Endothelial cell (in vitro differentiated cells): ENCODE measurements at regions not wholly inside any gene's neighbourhood (a gene's known extent, or its start where the extent isn't known, plus 50 kb on each side); places are given as distances from the start of the nearest gene placed in this dataset.
"Not testable (repeated sequence)": the region's sequence is repeated elsewhere in the genome, so short reads cannot be mapped to it uniquely, and the experiment has no call there.

Source experiments
- DNase-seq: peaks from one replicate; pipeline ENCODE4 v3.0.0; 2021; ENCODE audit warnings: low spot score
- H3K27ac Mint-ChIP-seq: one replicate; pipeline ENCODE4 v1.8.0; 2021; ENCODE audit warnings: mixed read lengths, inconsistent platforms; ENCODE audit not compliant: unreplicated experiment
- H3K27me3 Mint-ChIP-seq: one replicate; pipeline ENCODE4 v1.8.0; 2021; ENCODE audit warnings: mild to moderate bottlenecking, moderate library complexity, mixed read lengths, inconsistent platforms; ENCODE audit not compliant: unreplicated experiment
- H3K36me3 Mint-ChIP-seq: one replicate; pipeline ENCODE4 v1.8.0; 2021; ENCODE audit warnings: mild to moderate bottlenecking, low read depth, mixed read lengths, inconsistent platforms; ENCODE audit not compliant: unreplicated experiment
- H3K4me1 Mint-ChIP-seq: one replicate; pipeline ENCODE4 v1.8.0; 2021; ENCODE audit warnings: mild to moderate bottlenecking, mixed read lengths, inconsistent platforms; ENCODE audit not compliant: unreplicated experiment
- H3K4me3 Mint-ChIP-seq: one replicate; pipeline ENCODE4 v1.8.0; 2021; ENCODE audit warnings: mild to moderate bottlenecking, mixed read lengths, inconsistent platforms; ENCODE audit not compliant: unreplicated experiment
- H3K9me3 Mint-ChIP-seq: one replicate; pipeline ENCODE4 v1.8.0; 2021; ENCODE audit warnings: mixed read lengths, inconsistent platforms; ENCODE audit not compliant: unreplicated experiment
- TF ChIP-seq, protein P1 (sequence below): fragments of 200-600 bp; sonication (generic); IDR thresholded peaks from one replicate; pipeline ENCODE4 v1.5.0; 2021; ENCODE audit warnings: antibody characterized with exemption; ENCODE audit not compliant: unreplicated experiment

DNA sequence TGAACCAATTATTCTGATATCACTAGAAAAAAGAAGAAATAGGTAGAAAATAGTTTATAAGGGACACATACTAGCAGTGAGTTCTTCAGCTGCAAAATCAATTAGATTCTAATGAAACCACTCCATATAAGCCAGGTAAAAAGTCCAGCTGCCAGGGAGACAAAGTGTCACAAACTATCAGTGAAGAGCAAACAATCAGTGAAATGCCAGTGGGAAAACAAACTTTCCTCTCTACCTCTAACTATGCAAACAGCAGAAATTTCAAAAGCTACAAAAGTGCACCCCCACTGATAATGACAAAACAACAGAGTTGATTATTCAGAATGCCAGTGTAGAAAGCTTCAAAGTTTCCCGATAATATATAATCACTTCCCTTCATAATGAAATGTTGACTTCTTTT lies 637.2 kb upstream of the ITGA1 start:
- H3K4me3 Mint-ChIP-seq = no peak overlapping the region
- no peaks in the 10 kb centered on the region for H3K4me1 Mint-ChIP-seq
- H3K36me3 Mint-ChIP-seq = no peaks in the 10 kb centered on the region
- no peaks in the 10 kb centered on the region for H3K9me3 Mint-ChIP-seq
- DNase-seq = no peak
- no peaks in the 10 kb centered on the region for H3K27me3 Mint-ChIP-seq
- TF ChIP-seq, protein P1, sequence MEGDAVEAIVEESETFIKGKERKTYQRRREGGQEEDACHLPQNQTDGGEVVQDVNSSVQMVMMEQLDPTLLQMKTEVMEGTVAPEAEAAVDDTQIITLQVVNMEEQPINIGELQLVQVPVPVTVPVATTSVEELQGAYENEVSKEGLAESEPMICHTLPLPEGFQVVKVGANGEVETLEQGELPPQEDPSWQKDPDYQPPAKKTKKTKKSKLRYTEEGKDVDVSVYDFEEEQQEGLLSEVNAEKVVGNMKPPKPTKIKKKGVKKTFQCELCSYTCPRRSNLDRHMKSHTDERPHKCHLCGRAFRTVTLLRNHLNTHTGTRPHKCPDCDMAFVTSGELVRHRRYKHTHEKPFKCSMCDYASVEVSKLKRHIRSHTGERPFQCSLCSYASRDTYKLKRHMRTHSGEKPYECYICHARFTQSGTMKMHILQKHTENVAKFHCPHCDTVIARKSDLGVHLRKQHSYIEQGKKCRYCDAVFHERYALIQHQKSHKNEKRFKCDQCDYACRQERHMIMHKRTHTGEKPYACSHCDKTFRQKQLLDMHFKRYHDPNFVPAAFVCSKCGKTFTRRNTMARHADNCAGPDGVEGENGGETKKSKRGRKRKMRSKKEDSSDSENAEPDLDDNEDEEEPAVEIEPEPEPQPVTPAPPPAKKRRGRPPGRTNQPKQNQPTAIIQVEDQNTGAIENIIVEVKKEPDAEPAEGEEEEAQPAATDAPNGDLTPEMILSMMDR = no peak
- H3K27ac Mint-ChIP-seq = no peak overlapping the region

DNA sequence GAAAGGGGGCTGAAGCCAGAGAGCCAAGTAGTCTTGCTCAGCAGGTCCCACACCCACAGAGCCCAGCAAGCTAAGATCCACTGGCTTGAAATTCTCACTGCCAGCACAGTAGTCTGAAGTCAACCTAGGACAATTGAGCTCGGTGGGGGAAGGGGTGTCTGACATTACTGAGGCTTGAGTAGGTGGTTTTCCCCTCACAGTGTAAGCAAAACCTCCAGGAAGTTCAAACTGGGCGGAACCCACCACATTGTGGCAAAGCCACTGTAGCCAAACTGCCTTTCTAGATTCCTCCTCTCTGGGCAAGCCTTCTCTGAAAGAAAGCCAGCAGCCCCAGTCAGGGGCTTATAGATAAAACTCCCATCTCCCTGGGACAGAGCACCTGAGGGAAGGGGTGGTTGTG lies 630.9 kb upstream of the ITGA1 start:
- H3K27me3 Mint-ChIP-seq, H3K9me3 Mint-ChIP-seq, H3K27ac Mint-ChIP-seq, H3K36me3 Mint-ChIP-seq, DNase-seq, H3K4me3 Mint-ChIP-seq, H3K4me1 Mint-ChIP-seq: not testable (repeated sequence)

DNA sequence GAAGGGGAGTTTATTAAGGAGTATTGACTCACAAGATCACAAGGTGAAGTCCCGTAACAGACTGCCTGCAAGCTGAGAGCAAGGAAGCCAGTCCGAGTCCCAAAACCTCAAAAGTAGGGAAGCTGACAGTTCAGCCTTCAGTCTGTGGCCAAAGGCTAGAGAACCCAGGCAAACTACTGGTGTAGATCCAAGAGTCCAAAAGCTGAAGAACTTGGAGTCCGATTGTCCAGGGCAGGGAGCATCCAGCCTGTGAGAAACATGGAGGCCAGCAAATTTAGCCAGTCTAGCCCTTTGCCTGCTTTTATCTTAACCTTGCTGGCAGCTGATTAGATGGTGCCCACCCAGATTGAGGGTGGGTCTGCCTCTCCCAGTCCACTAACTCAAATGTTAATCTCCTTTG lies 621.9 kb upstream of the ITGA1 start:
- not testable (repeated sequence) for H3K4me1 Mint-ChIP-seq, H3K27ac Mint-ChIP-seq, H3K9me3 Mint-ChIP-seq, DNase-seq, H3K4me3 Mint-ChIP-seq, H3K27me3 Mint-ChIP-seq, H3K36me3 Mint-ChIP-seq

DNA sequence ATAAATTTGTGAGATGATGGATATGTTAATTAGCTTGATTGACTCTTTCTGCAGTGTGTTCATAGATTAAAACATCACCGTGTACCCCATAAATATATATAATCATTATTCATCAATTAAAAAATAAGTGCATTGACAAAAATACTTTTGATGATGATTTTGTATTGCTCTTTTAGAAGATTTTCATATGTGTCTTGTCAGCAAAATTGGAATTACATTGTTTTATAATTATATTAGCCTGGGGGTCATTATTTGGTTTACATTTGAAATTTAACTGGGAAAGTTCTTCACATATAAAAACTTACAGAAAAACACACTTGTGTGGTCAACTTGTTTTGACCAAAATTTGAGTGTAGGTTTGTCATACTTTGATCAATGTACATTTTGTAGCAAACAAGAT lies 614.6 kb upstream of the ITGA1 start:
- H3K4me1 Mint-ChIP-seq = no peaks in the 10 kb centered on the region

DNA sequence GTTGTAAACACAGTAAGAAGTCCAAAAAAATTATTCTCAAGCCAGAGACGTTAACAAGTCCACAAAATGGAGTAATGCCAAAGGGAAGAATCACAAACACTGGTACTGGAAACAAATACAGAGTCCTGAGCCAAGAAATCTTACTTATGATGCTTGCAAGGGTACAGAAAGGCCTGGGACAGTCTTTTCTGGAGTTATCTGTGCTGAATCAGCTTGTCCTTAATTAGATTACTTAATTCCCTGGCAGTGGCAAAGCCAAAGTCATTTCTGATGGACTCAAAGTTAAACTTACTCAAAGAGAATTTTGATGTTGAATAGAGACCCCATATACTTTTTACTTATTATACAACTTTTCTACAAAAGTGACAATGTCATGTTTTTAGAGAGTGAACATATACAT lies 610.5 kb upstream of the ITGA1 start:
- H3K36me3 Mint-ChIP-seq = no peaks in the 10 kb centered on the region
- H3K4me3 Mint-ChIP-seq = no peak overlapping the region
- TF ChIP-seq, protein P1 = no peak
- H3K27ac Mint-ChIP-seq = no peak overlapping the region
- H3K27me3 Mint-ChIP-seq = no peaks in the 10 kb centered on the region
- DNase-seq = no peak
- no peaks in the 10 kb centered on the region for H3K9me3 Mint-ChIP-seq
- no peaks in the 10 kb centered on the region for H3K4me1 Mint-ChIP-seq

More for the DNA sequence above, 614.6 kb upstream of the ITGA1 start:
- TF ChIP-seq, protein P1 = no peak
- Mint-ChIP-seq H3K36me3 (no peaks in the 10 kb centered on the region), H3K9me3 (no peaks in the 10 kb centered on the region), H3K4me3 (no peak overlapping the region), H3K27ac (no peak overlapping the region), H3K27me3 (no peaks in the 10 kb centered on the region)
- DNase-seq = no peak

DNA sequence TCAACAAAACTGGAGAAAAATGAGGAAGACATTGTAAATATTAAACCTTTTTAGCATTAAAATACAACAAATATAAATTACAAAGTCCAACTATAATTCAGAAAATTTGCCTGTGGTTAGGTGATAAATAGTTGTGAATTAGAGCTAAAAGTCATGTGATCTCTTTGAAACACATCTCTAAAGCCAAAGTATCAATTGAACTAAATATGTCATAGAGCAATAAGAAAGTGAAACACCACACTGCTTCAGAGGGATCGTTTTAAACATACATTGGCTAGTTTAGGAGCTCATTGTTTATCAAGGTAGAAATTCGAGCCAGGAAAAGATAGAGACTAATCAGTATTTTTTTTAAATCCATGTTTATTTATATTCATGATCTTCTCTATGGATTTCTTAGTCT lies 606.3 kb upstream of the ITGA1 start:
- no peak overlapping the region for H3K27ac Mint-ChIP-seq
- no peaks in the 10 kb centered on the region for H3K27me3 Mint-ChIP-seq
- H3K4me1 Mint-ChIP-seq = no peaks in the 10 kb centered on the region
- H3K4me3 Mint-ChIP-seq = no peak overlapping the region
- DNase-seq = no peak
- no peaks in the 10 kb centered on the region for H3K36me3 Mint-ChIP-seq
- no peaks in the 10 kb centered on the region for H3K9me3 Mint-ChIP-seq
- TF ChIP-seq, protein P1 = no peak
